ENCODE measurements at regions not wholly inside any gene's neighbourhood (a gene's known extent, or its start where the extent isn't known, plus 50 kb on each side); places are given as distances from the start of the nearest gene placed in this dataset.

DNA sequence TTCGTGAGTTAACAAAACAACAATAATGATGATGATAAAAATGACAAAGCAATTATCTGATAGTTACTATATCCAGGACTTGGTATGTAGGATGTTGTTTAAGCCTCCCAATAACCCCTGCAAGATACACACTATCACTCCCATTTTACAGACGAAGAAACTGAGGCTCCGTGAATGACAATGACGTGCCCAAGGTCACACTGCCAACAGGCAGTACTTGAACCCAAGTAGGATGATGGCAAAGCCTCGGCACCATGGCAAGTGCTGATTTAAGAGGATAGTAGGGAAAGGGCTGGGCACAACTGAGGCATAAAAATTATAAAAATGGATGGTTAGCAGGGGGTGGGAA lies 226.8 kb upstream of the LHX5 start:
- TF ChIP-seq, protein P1, sequence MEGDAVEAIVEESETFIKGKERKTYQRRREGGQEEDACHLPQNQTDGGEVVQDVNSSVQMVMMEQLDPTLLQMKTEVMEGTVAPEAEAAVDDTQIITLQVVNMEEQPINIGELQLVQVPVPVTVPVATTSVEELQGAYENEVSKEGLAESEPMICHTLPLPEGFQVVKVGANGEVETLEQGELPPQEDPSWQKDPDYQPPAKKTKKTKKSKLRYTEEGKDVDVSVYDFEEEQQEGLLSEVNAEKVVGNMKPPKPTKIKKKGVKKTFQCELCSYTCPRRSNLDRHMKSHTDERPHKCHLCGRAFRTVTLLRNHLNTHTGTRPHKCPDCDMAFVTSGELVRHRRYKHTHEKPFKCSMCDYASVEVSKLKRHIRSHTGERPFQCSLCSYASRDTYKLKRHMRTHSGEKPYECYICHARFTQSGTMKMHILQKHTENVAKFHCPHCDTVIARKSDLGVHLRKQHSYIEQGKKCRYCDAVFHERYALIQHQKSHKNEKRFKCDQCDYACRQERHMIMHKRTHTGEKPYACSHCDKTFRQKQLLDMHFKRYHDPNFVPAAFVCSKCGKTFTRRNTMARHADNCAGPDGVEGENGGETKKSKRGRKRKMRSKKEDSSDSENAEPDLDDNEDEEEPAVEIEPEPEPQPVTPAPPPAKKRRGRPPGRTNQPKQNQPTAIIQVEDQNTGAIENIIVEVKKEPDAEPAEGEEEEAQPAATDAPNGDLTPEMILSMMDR (IDR thresholded peaks at IDR 0.05; ENCODE audit: unreplicated experiment), result no peak
- H3K36me3 Mint-ChIP-seq (ENCODE audit: low read depth, unreplicated experiment), result no peaks in the 10 kb centered on the region
- H3K27ac Mint-ChIP-seq (ENCODE audit: unreplicated experiment), result no peak overlapping the region
- peaks cover 3% of the 10 kb centered on the region for H3K4me1 Mint-ChIP-seq (ENCODE audit: unreplicated experiment)
- H3K27me3 Mint-ChIP-seq (ENCODE audit: unreplicated experiment), result peaks cover 3% of the 10 kb centered on the region
- no peak overlapping the region for H3K4me3 Mint-ChIP-seq (ENCODE audit: unreplicated experiment)
- no peak for DNase-seq (ENCODE audit: low spot score)
- H3K9me3 Mint-ChIP-seq (ENCODE audit: unreplicated experiment), result no peaks in the 10 kb centered on the region

DNA sequence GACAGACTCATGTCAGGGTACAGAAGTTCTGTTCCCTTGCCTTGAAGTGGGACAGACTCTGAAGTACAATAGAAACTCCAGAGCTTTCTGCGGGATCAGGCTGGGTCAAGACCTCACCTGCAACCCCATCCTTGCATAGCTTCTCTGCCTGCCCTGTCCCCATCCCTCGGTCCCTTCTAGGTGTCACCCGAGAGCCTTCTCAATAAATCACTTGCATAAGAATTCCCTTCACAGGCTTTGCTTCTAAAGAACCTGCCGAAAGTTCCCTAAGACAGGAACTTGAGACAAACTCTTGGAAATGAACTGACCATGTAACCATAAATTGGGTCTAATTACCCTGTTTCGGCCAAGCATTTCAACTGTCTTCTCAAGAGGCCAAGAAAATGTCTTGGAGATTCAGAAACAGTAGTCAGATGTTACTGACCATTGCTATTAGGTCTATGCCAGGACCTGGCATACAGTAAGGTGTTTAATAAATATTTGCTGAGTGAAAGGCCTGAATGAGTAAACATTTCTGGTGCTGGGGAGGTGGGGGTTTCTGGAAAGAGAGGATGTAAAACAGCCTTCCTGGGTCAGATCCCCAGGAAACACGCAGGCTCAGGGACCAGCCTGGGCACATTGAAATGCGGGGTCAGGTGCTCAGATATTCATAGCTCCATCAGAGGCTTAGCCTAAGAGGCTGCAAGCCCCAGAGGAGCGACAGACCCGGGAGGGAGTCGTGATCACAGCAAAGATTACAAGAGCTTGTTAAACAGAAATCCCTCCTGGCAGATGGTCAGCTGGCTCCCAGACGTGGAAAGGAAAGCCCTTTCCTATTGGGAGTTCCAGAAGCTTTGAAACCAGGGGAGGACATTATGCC lies 226.2 kb upstream of the LHX5 start:
- DNase-seq (ENCODE audit: low spot score), result no peak
- TF ChIP-seq, protein P1 (IDR thresholded peaks at IDR 0.05; ENCODE audit: unreplicated experiment), result no peak
- Mint-ChIP-seq H3K36me3 (ENCODE audit: low read depth, unreplicated experiment) (no peaks in the 10 kb centered on the region), H3K27ac (ENCODE audit: unreplicated experiment) (no peak overlapping the region), H3K27me3 (ENCODE audit: unreplicated experiment) (peaks cover 3% of the 10 kb centered on the region), H3K4me1 (ENCODE audit: unreplicated experiment) (peaks cover 3% of the 10 kb centered on the region), H3K4me3 (ENCODE audit: unreplicated experiment) (no peak overlapping the region), H3K9me3 (ENCODE audit: unreplicated experiment) (no peaks in the 10 kb centered on the region)

DNA sequence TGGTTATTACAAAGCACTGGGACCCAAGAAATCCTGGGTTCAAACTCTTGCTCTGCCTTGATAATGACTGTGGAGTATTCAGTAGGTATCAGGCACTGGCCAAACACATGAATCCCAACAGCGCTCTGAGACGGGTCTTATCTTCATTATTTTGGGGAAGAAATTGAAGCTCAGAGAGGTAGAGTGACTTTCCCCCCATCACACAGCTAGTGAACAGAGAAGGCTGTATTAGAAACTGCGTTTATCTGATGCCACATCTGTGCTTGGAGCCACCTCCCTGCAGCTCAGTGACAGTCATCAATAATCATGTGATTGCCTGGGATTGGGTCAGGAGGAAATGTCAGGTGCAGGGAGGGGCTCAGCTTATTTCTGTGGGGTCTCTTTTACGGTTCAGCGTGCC lies 225.4 kb upstream of the LHX5 start:
- Mint-ChIP-seq H3K9me3 (ENCODE audit: unreplicated experiment) (no peaks in the 10 kb centered on the region), H3K4me3 (ENCODE audit: unreplicated experiment) (no peak overlapping the region), H3K27ac (ENCODE audit: unreplicated experiment) (no peak overlapping the region), H3K36me3 (ENCODE audit: low read depth, unreplicated experiment) (no peaks in the 10 kb centered on the region), H3K27me3 (ENCODE audit: unreplicated experiment) (peaks cover 3% of the 10 kb centered on the region), H3K4me1 (ENCODE audit: unreplicated experiment) (peaks cover 3% of the 10 kb centered on the region)
- no peak for DNase-seq (ENCODE audit: low spot score)
- TF ChIP-seq, protein P1 (IDR thresholded peaks at IDR 0.05; ENCODE audit: unreplicated experiment), result no peak

DNA sequence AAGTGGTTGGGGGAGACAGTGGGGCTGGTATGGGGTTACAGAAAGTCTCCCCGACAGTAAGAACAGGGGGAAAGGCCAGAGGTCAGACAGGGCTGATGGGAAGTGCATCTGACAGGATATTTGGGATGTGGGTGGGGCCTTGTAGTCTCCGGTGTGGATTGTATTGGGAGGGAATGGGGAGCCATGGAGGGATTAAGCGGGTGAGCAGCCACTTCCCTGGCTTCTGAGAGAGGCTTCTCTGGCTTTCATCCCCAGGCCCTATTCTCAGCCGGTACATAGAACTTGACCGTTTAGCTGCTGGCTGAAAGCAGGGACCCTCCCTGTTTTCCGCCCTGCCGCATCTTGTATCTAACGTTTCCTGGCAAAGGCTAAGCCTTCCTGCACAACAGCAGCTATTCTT lies 222.0 kb upstream of the LHX5 start:
- Mint-ChIP-seq H3K27me3 (ENCODE audit: unreplicated experiment) (peaks cover 2% of the 10 kb centered on the region), H3K4me1 (ENCODE audit: unreplicated experiment) (peaks cover 3% of the 10 kb centered on the region), H3K9me3 (ENCODE audit: unreplicated experiment) (no peaks in the 10 kb centered on the region), H3K27ac (ENCODE audit: unreplicated experiment) (no peak overlapping the region), H3K4me3 (ENCODE audit: unreplicated experiment) (no peak overlapping the region), H3K36me3 (ENCODE audit: low read depth, unreplicated experiment) (no peaks in the 10 kb centered on the region)
- TF ChIP-seq, protein P1 (IDR thresholded peaks at IDR 0.05; ENCODE audit: unreplicated experiment), result no peak
- DNase-seq (ENCODE audit: low spot score), result no peak

- TF ChIP-seq, protein P1 (IDR thresholded peaks at IDR 0.05; ENCODE audit: unreplicated experiment), result no peak
- H3K36me3 Mint-ChIP-seq (ENCODE audit: low read depth, unreplicated experiment), result no peaks in the 10 kb centered on the region
- H3K27ac Mint-ChIP-seq (ENCODE audit: unreplicated experiment), result no peak overlapping the region
- H3K4me3 Mint-ChIP-seq (ENCODE audit: unreplicated experiment), result no peak overlapping the region
- H3K27me3 Mint-ChIP-seq (ENCODE audit: unreplicated experiment), result no peaks in the 10 kb centered on the region
- no peaks in the 10 kb centered on the region for H3K4me1 Mint-ChIP-seq (ENCODE audit: unreplicated experiment)
- no peaks in the 10 kb centered on the region for H3K9me3 Mint-ChIP-seq (ENCODE audit: unreplicated experiment)
- DNase-seq (ENCODE audit: low spot score), result no peak
Measured at GRCh38 chr12:113689047-113689610, 217.5 kb upstream of the LHX5 start.
